ENCODE measurements at regions not wholly inside any gene's neighbourhood (a gene's known extent, or its start where the extent isn't known, plus 50 kb on each side); places are given as distances from the start of the nearest gene placed in this dataset.

DNA sequence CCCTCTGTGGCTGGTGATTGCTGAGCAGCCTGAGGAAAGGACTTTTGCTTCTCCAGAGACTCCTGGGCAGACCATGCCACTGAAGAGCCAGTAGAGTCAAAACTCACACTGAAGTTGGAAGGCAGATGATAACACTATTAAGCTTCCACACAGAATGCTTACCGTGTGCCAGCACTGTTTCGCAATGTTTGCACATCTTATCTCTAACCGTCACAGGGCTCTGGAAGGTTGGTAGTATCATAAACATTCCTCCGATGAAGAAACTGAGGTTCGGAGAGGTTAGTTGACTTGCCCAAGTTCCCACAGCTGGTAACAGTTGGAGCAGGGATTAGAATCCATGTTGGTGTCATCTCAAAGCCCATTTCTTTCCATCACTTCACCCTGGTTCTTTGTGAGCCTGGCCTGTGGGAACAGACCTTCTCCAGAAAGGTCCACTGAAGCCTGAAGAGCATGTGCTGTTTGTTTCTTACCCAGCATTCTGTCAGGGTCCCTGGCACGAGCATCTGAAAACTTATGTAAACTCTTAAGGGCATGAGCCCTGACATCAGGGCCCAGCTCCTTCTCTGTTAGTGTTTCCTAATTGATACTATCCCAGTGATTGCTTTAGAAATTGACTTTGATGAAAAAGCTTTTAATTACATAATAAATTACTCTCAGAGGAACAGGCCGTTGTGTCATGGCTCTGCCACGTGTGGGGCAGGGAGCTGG, 77.0 kb upstream of the PRR23C start (continued):
- TF ChIP-seq NFATC3 (IDR thresholded peaks at IDR 0.05) (no peak), ZNF239 (CRISPR knock-in tag; IDR thresholded peaks at IDR 0.05) (no peak; the same call in 1 of the 2 replicates), CBX8 (IDR thresholded peaks at IDR 0.05; ENCODE audit: borderline replicate concordance, extremely low read depth, low read depth, low read length, poor library complexity, severe bottlenecking) (no peak), GATAD2A (IDR thresholded peaks at IDR 0.05) (no peak), ATF1 (CRISPR knock-in tag; IDR thresholded peaks at IDR 0.05) (no peak), ATF1 (tag; IDR thresholded peaks at IDR 0.05) (0 out of 2 replicates have a peak, but pooled peaks have one; percentile 41), MEIS2 (IDR thresholded peaks at IDR 0.05; ENCODE audit: partially characterized antibody) (no peak), KLF6 (CRISPR knock-in tag; IDR thresholded peaks at IDR 0.05; ENCODE audit: borderline replicate concordance) (peak; percentile 15; the same call in 1 of the 2 replicates), LARP7 (IDR thresholded peaks at IDR 0.05) (no peak), ARID2 (IDR thresholded peaks at IDR 0.05) (no peak), PYGO2 (tag; IDR thresholded peaks at IDR 0.05) (no peak), NCOR1 (IDR thresholded peaks at IDR 0.05) (peak; percentile 69), ZNF589 (CRISPR knock-in tag; IDR thresholded peaks at IDR 0.05; ENCODE audit: low read depth) (no peak), EP300 (IDR thresholded peaks at IDR 0.05; ENCODE audit: low read length) (peak; percentile 88), RFX7 (CRISPR knock-in tag; IDR thresholded peaks at IDR 0.05) (no peak), ZFP36 (IDR thresholded peaks at IDR 0.05; ENCODE audit: low read depth, low read length, partially characterized antibody) (peak; percentile 68), ILK (tag; IDR thresholded peaks at IDR 0.05; ENCODE audit: borderline replicate concordance, low read depth) (no peak), NCOA2 (IDR thresholded peaks at IDR 0.05; ENCODE audit: partially characterized antibody in 2 of 2) (no peak), ZBED1 (IDR thresholded peaks at IDR 0.05) (no peak), HIVEP1 (CRISPR knock-in tag; IDR thresholded peaks at IDR 0.05) (no peak), ETV1 (tag; conservative IDR thresholded peaks at IDR 0.05; ENCODE audit: low read depth) (no peak), ZNF140 (CRISPR knock-in tag; IDR thresholded peaks at IDR 0.05) (no peak)
- TF ChIP-seq, protein P1, sequence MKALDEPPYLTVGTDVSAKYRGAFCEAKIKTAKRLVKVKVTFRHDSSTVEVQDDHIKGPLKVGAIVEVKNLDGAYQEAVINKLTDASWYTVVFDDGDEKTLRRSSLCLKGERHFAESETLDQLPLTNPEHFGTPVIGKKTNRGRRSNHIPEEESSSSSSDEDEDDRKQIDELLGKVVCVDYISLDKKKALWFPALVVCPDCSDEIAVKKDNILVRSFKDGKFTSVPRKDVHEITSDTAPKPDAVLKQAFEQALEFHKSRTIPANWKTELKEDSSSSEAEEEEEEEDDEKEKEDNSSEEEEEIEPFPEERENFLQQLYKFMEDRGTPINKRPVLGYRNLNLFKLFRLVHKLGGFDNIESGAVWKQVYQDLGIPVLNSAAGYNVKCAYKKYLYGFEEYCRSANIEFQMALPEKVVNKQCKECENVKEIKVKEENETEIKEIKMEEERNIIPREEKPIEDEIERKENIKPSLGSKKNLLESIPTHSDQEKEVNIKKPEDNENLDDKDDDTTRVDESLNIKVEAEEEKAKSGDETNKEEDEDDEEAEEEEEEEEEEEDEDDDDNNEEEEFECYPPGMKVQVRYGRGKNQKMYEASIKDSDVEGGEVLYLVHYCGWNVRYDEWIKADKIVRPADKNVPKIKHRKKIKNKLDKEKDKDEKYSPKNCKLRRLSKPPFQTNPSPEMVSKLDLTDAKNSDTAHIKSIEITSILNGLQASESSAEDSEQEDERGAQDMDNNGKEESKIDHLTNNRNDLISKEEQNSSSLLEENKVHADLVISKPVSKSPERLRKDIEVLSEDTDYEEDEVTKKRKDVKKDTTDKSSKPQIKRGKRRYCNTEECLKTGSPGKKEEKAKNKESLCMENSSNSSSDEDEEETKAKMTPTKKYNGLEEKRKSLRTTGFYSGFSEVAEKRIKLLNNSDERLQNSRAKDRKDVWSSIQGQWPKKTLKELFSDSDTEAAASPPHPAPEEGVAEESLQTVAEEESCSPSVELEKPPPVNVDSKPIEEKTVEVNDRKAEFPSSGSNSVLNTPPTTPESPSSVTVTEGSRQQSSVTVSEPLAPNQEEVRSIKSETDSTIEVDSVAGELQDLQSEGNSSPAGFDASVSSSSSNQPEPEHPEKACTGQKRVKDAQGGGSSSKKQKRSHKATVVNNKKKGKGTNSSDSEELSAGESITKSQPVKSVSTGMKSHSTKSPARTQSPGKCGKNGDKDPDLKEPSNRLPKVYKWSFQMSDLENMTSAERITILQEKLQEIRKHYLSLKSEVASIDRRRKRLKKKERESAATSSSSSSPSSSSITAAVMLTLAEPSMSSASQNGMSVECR (CRISPR knock-in tag; IDR thresholded peaks at IDR 0.05) = no peak
- TF ChIP-seq, protein P2, sequence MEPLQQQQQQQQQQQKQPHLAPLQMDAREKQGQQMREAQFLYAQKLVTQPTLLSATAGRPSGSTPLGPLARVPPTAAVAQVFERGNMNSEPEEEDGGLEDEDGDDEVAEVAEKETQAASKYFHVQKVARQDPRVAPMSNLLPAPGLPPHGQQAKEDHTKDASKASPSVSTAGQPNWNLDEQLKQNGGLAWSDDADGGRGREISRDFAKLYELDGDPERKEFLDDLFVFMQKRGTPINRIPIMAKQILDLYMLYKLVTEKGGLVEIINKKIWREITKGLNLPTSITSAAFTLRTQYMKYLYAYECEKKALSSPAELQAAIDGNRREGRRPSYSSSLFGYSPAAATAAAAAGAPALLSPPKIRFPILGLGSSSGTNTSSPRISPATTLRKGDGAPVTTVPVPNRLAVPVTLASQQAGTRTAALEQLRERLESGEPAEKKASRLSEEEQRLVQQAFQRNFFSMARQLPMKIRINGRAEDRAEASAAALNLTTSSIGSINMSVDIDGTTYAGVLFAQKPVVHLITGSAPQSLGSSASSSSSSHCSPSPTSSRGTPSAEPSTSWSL (CRISPR knock-in tag; IDR thresholded peaks at IDR 0.05; ENCODE audit: borderline replicate concordance) = no peak
- TF ChIP-seq, protein P3, sequence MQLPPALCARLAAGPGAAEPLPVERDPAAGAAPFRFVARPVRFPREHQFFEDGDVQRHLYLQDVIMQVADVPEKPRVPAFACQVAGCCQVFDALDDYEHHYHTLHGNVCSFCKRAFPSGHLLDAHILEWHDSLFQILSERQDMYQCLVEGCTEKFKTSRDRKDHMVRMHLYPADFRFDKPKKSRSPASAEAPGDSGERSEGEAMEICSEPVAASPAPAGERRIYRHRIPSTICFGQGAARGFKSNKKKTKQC (CRISPR knock-in tag; IDR thresholded peaks at IDR 0.05) = no peak
